GM08714 (cell line): ENCODE measurements at regions not wholly inside any gene's neighbourhood (a gene's known extent, or its start where the extent isn't known, plus 50 kb on each side); places are given as distances from the start of the nearest gene placed in this dataset.

ENCODE experiments used
- H3K4me3 ChIP-seq: fragments of 200-500 bp; sonication (Bioruptor generic); 2 replicates; pipeline ENCODE4 v1.5.1; 2014; ENCODE audit warnings: mild to moderate bottlenecking, low read length, inconsistent platforms
- ZNF274 ChIP-seq: IDR thresholded peaks from 2 replicates; pipeline ENCODE4 v1.6.1; 2012; ENCODE audit warnings: mild to moderate bottlenecking, low read depth, low read length

DNA sequence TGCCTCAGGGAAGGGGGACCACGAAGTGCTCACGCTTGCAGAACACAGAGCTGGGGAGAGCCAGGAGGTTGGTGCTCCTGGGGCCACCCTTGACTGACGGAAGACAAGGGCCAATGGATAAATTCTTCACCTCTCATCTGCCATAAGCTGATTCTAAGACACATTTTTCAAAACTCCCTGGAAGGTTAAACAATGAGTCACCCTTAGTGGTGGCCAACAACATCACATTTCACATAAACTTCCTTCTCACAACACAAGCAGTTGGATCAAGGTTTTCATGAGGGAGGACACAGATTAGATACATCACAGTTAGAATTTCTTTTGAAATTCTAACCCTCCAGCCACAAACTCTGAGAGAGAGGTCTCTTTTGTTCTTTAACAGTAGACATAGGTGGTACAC lies 713.6 kb upstream of the POU3F3 start:
- H3K4me3 ChIP-seq, result no peak overlapping the region
- TF ChIP-seq ZNF274, result no peak

DNA sequence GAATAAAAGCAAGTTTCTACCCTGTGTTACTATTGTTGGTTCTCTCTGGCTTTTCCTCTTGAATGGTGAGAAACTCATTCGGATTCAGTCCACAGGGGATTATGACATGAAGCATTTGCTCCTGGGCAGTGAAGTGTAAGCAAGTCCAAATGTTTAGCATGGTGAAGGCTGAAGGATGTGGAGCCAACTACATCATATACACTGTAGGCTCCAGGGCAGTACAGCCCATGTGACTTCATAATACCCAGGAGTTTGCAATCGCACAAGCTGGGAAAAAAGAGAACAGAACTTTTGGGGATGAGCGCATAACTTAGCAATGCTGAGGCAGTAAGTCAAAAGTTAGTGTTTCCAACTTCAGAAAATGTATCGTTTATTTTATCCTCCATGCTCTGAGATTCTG lies 695.7 kb upstream of the POU3F3 start:
- H3K4me3 ChIP-seq, result no peak overlapping the region
- no peak for TF ChIP-seq ZNF274

DNA sequence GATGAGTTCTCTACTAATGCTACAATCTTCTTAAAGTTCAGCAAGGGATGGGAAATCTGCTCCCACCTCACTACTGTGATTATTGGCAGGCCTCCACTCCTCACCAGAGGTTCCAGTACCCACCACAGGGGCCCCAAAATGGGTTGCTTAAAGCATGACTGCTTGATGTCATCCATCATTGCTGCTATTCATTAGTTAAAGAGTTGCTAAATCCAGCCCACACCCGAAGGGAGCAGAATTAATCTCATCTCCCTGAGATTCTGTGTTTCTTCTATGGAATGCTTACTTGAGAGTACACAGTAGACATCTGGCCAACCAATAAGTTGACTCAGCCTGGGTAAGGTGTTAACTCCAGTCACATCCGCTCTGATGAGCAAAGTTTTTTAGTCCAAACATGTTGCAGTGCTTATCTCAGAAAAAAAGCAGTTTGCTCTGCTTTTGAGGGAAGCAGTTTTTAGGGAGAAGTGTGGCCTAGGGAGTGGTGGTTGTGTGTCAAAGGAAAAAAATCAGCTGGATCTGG lies 690.2 kb upstream of the POU3F3 start:
- TF ChIP-seq ZNF274, result no peak
- H3K4me3 ChIP-seq, result no peak overlapping the region

DNA sequence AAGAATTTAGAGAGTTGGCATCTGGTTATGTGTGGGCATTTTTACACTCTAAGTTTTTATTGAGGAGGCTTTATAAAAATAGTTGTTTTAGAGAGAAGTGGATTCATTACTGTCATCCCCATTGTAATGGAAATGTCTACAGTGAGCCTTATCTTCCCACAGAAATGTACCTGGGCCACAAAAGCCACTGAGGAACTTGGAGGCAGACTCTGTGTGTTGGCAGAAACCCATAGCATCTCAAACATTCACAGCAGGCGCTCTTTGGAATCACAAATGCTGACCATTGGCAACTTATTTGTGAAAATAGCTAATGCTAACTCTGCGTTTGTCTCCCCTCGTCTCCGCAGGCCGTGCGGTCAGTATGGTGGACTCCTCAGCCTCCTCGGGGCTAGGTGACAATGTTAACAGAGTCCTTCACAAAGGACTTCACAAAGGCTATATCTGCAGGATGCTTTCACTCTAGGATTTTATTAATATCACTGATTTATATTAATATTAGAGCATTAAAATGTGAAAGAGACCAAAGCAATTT lies 689.1 kb upstream of the POU3F3 start:
- TF ChIP-seq ZNF274, result no peak
- H3K4me3 ChIP-seq, result no peak overlapping the region

DNA sequence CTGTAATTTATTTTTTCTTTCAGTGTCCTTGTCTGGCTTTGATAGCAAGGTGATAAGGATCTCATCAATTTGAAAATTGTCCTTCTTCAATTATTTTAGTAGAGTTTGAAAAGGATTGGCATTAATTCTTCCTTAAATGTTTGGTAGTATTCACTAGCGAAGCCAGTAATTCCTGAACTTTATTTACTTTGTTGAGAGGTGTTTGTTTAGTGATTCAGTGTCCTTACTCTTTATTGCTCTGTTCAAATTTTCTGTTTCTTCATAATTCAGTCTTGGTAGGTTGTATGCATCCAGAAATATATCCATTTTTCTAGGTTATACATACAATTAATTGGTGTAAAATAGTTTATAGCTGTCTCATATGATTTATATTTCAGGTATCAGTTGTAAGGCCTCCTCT lies 676.7 kb upstream of the POU3F3 start:
- no peak for TF ChIP-seq ZNF274
- H3K4me3 ChIP-seq, result no peak overlapping the region

DNA sequence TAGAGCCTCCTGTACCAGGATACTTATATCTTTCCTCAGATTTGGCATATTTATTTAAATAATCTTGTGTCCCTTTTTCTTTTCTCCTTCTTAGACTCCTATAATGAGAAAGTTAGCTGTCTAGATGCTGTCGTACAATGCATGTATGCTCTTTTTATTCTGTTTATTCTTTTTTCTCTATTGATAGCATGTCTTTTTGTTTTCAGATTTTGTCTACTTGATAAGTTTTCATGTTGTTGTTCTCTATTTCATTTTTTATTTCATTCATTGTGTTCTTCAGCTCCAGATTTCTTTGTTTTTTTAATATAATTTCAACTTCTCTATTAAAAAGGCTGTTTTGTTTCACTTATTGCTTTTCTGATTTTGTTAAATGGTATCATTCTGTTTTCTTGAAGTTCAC lies 674.3 kb upstream of the POU3F3 start:
- no peak for TF ChIP-seq ZNF274
- no peak overlapping the region for H3K4me3 ChIP-seq

DNA sequence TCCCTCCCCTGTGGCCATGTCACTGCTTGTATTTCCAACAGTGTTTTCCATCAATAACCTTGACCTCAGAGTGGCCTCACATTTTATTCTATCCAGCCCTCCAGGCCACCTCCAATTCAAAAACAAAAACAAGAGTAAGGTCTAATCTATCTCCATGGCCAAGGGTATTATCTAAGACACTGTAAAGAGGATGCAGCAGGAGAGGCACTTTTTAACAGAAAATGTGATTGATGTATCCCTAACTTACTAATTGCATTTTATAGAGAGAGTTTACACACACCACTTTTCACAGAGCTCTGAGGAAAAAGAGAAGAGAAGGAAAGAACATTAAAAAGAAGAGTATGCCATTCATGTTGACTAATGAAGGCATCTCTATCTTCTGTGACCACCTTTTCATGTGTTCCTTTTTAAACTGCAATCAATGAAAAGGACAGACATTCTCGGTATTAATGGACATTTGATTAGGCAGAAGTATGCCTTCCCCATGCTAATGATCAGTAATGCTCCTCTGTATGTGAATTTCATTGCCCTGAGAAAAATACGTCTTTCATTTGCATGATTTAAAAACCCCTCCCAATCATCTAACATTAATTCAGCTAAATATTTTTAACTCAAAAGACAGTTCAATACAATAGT lies 653.3 kb upstream of the POU3F3 start:
- TF ChIP-seq ZNF274, result no peak
- no peak overlapping the region for H3K4me3 ChIP-seq

DNA sequence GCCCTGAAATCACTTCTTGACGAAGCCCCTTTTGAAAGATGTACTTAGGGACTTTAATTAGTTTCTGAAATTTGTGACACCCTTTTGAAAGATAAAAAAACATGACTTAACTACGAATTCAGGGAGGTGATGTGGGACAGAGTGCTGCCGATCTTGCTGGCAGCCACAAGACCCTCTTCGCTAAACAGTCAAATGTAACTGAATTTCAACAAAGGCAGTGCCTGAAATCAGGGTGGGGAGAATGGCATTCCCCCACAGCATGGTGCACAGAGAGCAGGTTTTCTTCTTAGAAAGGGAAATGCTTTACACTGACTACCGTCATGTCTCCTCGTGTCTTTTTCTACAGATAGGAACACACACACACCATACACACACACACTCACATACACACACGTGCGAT lies 640.2 kb upstream of the POU3F3 start:
- H3K4me3 ChIP-seq, result no peak overlapping the region
- TF ChIP-seq ZNF274, result no peak

DNA sequence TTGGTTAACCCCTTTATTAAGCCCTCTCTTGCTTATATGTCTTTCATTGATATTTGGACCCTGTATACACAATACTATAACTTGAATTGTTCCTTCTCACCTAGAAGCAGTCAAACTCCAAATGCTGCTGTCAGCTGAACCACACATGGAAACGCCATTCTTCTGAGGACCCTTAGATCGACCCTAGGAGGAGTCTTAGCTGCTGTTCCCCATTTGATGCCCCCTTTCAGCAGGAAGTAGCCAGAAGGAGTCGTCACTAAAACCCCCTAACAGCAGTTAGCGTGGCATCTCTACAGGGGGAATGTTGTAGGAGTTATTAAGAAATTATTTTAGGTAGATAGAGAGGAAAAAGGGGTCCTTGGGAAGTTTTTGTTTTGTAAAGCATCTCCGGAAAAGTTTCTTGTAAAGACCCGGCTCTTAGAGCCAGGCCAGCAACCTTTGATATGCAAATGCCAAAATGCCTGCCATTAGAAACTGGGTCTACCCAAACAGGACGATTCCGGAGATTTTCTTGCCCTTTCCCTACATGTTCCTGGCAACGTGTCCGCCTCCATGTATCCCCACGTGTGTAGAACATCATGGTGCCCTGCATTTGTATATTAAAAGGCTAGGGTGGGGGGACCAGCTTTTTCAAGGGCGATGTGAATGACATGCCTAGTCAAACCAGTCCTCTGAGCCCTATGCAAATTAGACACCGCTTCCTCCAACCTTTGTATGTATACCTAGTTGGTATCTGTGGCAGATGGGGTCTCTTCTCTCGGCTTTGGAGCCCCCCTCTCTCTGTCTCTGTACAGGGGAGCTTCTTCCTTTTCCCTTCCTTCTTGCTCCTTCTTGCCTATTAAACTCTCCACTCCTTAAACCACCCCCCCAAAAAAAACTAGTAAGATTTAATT lies 638.4 kb upstream of the POU3F3 start:
- no peak for TF ChIP-seq ZNF274
- H3K4me3 ChIP-seq, result no peak overlapping the region

DNA sequence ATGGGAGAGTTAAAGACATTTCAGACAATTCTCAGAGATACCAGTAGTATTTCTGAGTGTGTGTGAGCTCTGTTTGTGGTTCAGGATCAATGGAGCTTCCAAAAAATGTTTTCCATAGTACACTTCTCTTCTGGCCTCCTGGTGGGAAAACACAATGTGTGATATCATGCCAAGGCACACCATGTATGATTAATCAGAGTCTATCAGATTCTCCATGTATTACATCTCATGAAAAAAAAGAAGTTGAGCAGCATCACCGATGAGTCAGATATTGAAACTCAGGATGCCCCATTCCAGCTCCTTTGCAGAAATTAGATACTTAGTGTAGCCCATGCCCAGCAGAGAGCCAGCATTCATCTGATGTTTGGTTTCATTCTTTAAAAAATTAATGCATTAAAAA lies 620.3 kb upstream of the POU3F3 start:
- H3K4me3 ChIP-seq, result no peak overlapping the region
- no peak for TF ChIP-seq ZNF274

DNA sequence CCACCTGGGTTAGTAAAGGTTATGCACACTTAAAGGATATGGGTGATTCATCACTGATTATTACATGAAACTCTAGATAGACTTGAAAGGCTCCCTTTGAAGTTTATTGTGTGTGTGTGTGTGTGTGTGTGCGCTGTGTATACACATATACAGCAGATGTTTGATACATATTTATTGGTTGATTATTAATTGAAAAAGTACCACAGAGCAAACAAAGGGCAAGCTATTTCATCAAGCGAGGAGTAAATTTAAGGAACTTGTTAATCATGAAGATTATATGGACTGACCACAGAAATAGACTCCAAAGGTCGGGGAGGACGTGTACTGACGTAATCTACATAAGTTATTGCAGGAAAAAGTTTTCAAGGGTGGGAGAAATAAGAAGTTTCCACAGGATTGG lies 617.4 kb upstream of the POU3F3 start:
- H3K4me3 ChIP-seq, result no peak overlapping the region
- no peak for TF ChIP-seq ZNF274

DNA sequence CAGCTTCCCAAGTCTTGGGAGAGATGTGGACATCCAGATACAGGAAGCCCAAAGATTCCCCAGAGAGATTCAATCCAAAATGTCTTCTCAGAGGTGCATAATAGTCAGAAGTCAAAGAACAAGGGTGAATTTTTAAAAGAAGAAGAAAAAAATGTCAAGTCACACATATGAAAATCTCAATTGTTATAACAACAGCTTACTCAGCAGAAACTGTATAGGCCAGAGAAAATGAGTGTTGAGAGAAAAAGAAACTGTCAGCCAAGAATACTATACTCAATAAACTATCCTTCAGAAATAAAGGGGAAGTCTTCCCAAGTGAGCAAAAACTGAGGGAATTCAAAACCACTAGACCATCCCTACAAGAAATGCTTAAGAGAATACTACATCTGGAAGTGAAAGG lies 612.9 kb upstream of the POU3F3 start:
- TF ChIP-seq ZNF274, result no peak
- no peak overlapping the region for H3K4me3 ChIP-seq

DNA sequence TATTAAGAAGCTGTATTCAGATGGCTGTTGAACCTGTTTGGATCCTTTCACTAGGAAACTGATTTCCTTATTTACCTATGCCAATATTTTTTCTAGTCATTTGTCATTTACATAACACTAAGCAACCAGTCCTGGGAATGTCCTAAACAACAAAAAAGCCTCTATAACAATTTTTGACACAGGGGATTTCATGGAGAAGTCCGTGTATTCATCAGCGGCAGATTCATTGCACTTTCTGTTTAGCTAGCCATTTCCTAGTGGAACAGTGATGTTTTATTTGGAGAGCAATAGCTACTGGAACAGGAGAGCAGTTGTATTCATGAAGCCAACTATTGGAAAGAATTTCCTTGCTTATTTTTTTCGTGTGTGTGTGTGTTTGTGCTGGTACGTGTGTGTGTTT lies 604.3 kb upstream of the POU3F3 start:
- H3K4me3 ChIP-seq, result no peak overlapping the region

DNA sequence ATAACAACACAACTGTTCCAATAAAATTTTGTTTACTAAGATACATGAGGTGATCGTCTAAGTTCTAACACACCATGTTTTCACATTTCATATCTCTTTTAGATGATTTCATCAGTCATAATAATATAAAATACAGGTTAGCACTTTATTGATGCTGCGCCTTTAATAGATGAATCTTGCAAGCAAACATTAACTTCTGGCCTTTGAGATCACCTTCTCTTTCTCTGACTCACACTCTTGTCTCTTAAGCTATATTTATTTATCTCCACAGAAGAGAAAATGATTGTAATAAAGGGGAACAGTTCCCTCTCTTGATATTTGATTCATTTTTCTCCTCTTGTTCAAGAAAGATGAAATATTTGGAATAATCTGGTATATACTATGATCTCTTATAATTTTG lies 603.3 kb upstream of the POU3F3 start:
- H3K4me3 ChIP-seq, result no peak overlapping the region

More for the DNA sequence above, 604.3 kb upstream of the POU3F3 start:
- no peak for TF ChIP-seq ZNF274

DNA sequence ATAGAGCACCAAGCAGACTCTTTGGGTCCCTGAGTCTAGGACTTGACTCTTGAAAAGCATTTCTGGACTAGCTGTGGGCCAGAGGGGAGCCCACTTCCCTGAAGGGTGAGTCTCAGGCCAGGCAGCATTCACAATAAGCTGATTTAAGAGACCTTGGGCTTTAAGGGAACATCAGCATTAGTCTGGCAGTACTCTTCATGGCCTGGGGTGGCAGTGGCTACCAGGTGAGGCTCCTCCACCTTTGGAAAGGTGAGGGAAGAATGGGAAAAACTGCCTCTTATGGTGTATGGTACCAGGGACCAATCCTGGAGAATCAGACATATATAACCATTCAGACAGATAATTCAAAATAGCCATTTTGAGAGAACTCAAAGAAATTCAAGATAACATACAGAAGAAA lies 599.9 kb upstream of the POU3F3 start:
- no peak overlapping the region for H3K4me3 ChIP-seq
- no peak for TF ChIP-seq ZNF274

More for the DNA sequence above, 603.3 kb upstream of the POU3F3 start:
- no peak for TF ChIP-seq ZNF274
